Erythroblast (primary cell): ENCODE measurements at regions not wholly inside any gene's neighbourhood (a gene's known extent, or its start where the extent isn't known, plus 50 kb on each side); places are given as distances from the start of the nearest gene placed in this dataset.

ENCODE experiments used
- GATA1 ChIP-seq: IDR thresholded peaks from 2 replicates; pipeline ENCODE4 v1.6.1; 2011; ENCODE audit warnings: low read depth, mild to moderate bottlenecking, control low read depth, low read length, moderate library complexity
- POLR2A ChIP-seq: IDR thresholded peaks from 2 replicates; pipeline ENCODE4 v1.6.1; 2011; ENCODE audit warnings: mild to moderate bottlenecking, low read length

- TF ChIP-seq POLR2A, result no peak
- TF ChIP-seq GATA1, result no peak
Observed at GRCh38 chr9:93774331-93775102, 180.6 kb downstream of the BARX1 start.
